ENCODE measurements at regions not wholly inside any gene's neighbourhood (a gene's known extent, or its start where the extent isn't known, plus 50 kb on each side); places are given as distances from the start of the nearest gene placed in this dataset.

- FAIRE-seq, result no peak
Measured at GRCh38 chr10:21166557-21167287, 269.6 kb upstream of the NEBL start.

GRCh38 chr10:21165489-21165888, 268.4 kb upstream of the NEBL start:
- FAIRE-seq, result no peak

- no peak for FAIRE-seq
Measured at GRCh38 chr10:21164687-21165086, 267.6 kb upstream of the NEBL start.

GRCh38 chr10:21162948-21163347, 265.8 kb upstream of the NEBL start:
- FAIRE-seq, result no peak

- no peak for FAIRE-seq
Measured at GRCh38 chr10:21161647-21162046, 264.5 kb upstream of the NEBL start.

GRCh38 chr10:21161090-21161625, 264.0 kb upstream of the NEBL start:
- no peak for FAIRE-seq

- FAIRE-seq, result no peak
Measured at GRCh38 chr10:21160116-21160515, 263.0 kb upstream of the NEBL start.

- no peak for FAIRE-seq
Measured at GRCh38 chr10:21159669-21160068, 262.6 kb upstream of the NEBL start.

- no peak for FAIRE-seq
Measured at GRCh38 chr10:21158301-21158700, 261.2 kb upstream of the NEBL start.

GRCh38 chr10:21157664-21158063, 260.6 kb upstream of the NEBL start:
- FAIRE-seq, result no peak

- FAIRE-seq, result no peak
Measured at GRCh38 chr10:21150166-21150565, 253.1 kb upstream of the NEBL start.

- no peak for FAIRE-seq
Measured at GRCh38 chr10:21146436-21146789, 249.3 kb upstream of the NEBL start.

- no peak for FAIRE-seq
Measured at GRCh38 chr10:21145751-21146435, 248.8 kb upstream of the NEBL start.

GRCh38 chr10:21144047-21144446, 246.9 kb upstream of the NEBL start:
- no peak for FAIRE-seq

GRCh38 chr10:21141946-21142492, 244.9 kb upstream of the NEBL start:
- FAIRE-seq, result no peak

GRCh38 chr10:21138769-21139340, 241.7 kb upstream of the NEBL start:
- no peak for FAIRE-seq

GRCh38 chr10:21135023-21135931, 238.2 kb upstream of the NEBL start:
- no peak for FAIRE-seq

- FAIRE-seq, result no peak
Measured at GRCh38 chr10:21134645-21135022, 237.5 kb upstream of the NEBL start.

- FAIRE-seq, result no peak
Measured at GRCh38 chr10:21130683-21131442, 233.8 kb upstream of the NEBL start.

- FAIRE-seq, result no peak
Measured at GRCh38 chr10:21130108-21130507, 233.0 kb upstream of the NEBL start.

- FAIRE-seq, result no peak
Measured at GRCh38 chr10:21125471-21126228, 228.5 kb upstream of the NEBL start.

Data from TTC549 (cell line).